ENCODE measurements at regions not wholly inside any gene's neighbourhood (a gene's known extent, or its start where the extent isn't known, plus 50 kb on each side); places are given as distances from the start of the nearest gene placed in this dataset.

DNA sequence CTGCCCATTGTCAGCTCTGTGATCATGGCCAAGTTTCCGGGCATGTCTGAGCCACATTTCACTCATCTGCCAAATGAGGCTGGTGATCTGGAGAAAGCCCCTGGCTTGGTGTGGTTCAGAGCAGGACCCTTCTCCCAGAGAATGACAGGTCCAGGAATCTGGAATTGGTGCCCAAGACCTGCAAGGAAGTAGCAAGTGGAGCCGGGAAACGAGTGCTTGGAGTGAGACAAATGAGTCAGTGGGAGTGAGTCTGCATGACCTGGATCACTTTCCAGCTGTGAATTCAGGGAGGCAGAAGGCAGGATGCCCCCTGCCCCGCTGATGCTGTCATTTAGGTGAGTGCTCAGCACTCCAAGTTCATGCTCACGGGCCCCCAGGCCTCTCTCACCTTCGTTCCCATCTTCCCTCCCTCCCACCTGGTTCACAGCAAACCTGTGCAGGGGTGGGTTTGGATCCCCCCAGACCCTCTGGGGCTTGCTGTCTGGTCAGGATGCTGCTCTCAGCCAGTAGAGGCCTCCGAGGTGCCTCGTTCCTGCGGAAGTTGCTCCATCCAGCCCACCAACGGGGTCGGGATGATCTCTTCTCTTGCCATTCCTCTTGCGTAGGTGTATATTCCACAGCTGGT, 104.4 kb downstream of the INHBB start:
- Histone ChIP-seq H3K27me3 (replicated peaks; ENCODE audit: insufficient read depth, low read depth, low read length, poor library complexity) (no peaks in the 10 kb centered on the region), H3K9me3 (ENCODE audit: low read depth, low read length, poor library complexity, severe bottlenecking) (no peaks in the 10 kb centered on the region), H3K36me3 (ENCODE audit: insufficient read depth, low read length, poor library complexity, severe bottlenecking) (no peaks in the 10 kb centered on the region), H3K4me3 (ENCODE audit: low read depth, low read length, poor library complexity, severe bottlenecking) (no peak overlapping the region), H3K4me1 (ENCODE audit: insufficient read depth, low read length, poor library complexity, severe bottlenecking) (no peaks in the 10 kb centered on the region), H3K27ac (ENCODE audit: low read depth, low read length, poor library complexity, severe bottlenecking) (no peak overlapping the region)
- intact Hi-C loops (cut with micrococcal nuclease; ENCODE audit: unreplicated experiment) = no loop called here
- ChIA-PET CTCF (no interaction called here), POLR2A (ENCODE audit: low non-redundant PET) (no interaction called here)
- no TSS peak for BruUV-seq (replicated peaks)
- no peak for DNase-seq (ENCODE audit: low spot score)
- no peak for TF ChIP-seq EZH2 (IDR thresholded peaks at IDR 0.05; ENCODE audit: borderline replicate concordance, low read depth, low read length, poor library complexity, severe bottlenecking)
- TF ChIP-seq, protein P1, sequence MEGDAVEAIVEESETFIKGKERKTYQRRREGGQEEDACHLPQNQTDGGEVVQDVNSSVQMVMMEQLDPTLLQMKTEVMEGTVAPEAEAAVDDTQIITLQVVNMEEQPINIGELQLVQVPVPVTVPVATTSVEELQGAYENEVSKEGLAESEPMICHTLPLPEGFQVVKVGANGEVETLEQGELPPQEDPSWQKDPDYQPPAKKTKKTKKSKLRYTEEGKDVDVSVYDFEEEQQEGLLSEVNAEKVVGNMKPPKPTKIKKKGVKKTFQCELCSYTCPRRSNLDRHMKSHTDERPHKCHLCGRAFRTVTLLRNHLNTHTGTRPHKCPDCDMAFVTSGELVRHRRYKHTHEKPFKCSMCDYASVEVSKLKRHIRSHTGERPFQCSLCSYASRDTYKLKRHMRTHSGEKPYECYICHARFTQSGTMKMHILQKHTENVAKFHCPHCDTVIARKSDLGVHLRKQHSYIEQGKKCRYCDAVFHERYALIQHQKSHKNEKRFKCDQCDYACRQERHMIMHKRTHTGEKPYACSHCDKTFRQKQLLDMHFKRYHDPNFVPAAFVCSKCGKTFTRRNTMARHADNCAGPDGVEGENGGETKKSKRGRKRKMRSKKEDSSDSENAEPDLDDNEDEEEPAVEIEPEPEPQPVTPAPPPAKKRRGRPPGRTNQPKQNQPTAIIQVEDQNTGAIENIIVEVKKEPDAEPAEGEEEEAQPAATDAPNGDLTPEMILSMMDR (conservative IDR thresholded peaks at IDR 0.05; ENCODE audit: low read depth, low read length) = no peak

DNA sequence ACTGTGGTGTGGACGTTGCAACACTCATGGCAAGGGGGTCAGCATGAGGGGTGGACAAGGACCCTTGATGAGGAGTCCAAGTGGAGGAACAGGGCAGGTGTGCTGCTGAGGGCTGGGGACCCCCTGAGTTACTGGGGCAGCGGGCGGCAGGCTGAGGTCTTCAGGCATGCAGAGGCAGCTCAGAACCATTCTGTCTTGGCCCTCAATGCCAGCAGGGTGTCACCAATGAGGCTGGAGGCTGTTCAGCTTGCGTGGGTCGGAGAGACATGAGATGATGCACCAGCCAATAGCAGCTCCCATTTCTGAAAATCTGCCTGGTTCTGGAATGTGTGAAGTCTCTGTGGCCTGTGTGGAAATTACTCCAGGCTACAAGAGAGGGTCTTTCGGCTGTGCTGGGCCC, 105.4 kb downstream of the INHBB start:
- Histone ChIP-seq H3K4me1 (ENCODE audit: insufficient read depth, low read length, poor library complexity, severe bottlenecking) (no peaks in the 10 kb centered on the region), H3K36me3 (ENCODE audit: insufficient read depth, low read length, poor library complexity, severe bottlenecking) (no peaks in the 10 kb centered on the region), H3K4me3 (ENCODE audit: low read depth, low read length, poor library complexity, severe bottlenecking) (no peak overlapping the region), H3K27ac (ENCODE audit: low read depth, low read length, poor library complexity, severe bottlenecking) (no peak overlapping the region), H3K27me3 (replicated peaks; ENCODE audit: insufficient read depth, low read depth, low read length, poor library complexity) (no peaks in the 10 kb centered on the region), H3K9me3 (ENCODE audit: low read depth, low read length, poor library complexity, severe bottlenecking) (no peaks in the 10 kb centered on the region)
- ChIA-PET CTCF (no interaction called here), POLR2A (ENCODE audit: low non-redundant PET) (no interaction called here)
- DNase-seq (ENCODE audit: low spot score) = no peak
- intact Hi-C loops (cut with micrococcal nuclease; ENCODE audit: unreplicated experiment) = no loop called here
- no TSS peak for BruUV-seq (replicated peaks)
- TF ChIP-seq, protein P1 (conservative IDR thresholded peaks at IDR 0.05; ENCODE audit: low read depth, low read length) = no peak
- no peak for TF ChIP-seq EZH2 (IDR thresholded peaks at IDR 0.05; ENCODE audit: borderline replicate concordance, low read depth, low read length, poor library complexity, severe bottlenecking)

DNA sequence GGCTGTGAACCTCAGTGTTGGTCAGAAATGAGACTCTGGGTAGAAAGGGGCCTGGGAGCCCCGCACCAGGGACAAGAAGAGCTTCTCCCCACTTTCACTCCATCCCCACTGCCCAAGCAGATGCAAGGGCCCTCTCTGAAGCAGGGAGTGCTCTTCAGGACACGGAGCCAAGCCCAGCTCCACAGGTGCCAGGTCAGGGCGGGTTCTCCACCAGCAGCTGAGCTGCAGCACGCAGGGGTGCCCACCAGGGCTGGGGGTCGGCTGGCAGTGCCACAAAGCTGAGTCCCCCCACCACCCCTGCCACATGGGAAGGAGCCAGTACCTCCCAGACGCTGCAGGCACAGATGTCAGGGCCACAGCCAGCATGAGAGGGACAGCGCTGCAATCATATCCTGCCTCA, 106.2 kb downstream of the INHBB start:
- DNase-seq (ENCODE audit: low spot score) = no peak
- H3K4me3 ChIP-seq (ENCODE audit: low read depth, low read length, poor library complexity, severe bottlenecking) = no peak overlapping the region
- POLR2A ChIA-PET (ENCODE audit: low non-redundant PET) = no interaction called here
- H3K9me3 ChIP-seq (ENCODE audit: low read depth, low read length, poor library complexity, severe bottlenecking) = no peaks in the 10 kb centered on the region
- no peaks in the 10 kb centered on the region for H3K27me3 ChIP-seq (replicated peaks; ENCODE audit: insufficient read depth, low read depth, low read length, poor library complexity)
- no peaks in the 10 kb centered on the region for H3K36me3 ChIP-seq (ENCODE audit: insufficient read depth, low read length, poor library complexity, severe bottlenecking)
- TF ChIP-seq, protein P1 (conservative IDR thresholded peaks at IDR 0.05; ENCODE audit: low read depth, low read length) = no peak
- no peak for TF ChIP-seq EZH2 (IDR thresholded peaks at IDR 0.05; ENCODE audit: borderline replicate concordance, low read depth, low read length, poor library complexity, severe bottlenecking)
- intact Hi-C loops (cut with micrococcal nuclease; ENCODE audit: unreplicated experiment) = no loop called here
- no TSS peak for BruUV-seq (replicated peaks)
- CTCF ChIA-PET = no interaction called here
- no peak overlapping the region for H3K27ac ChIP-seq (ENCODE audit: low read depth, low read length, poor library complexity, severe bottlenecking)
- no peaks in the 10 kb centered on the region for H3K4me1 ChIP-seq (ENCODE audit: insufficient read depth, low read length, poor library complexity, severe bottlenecking)
